Activated naive CD8-positive, alpha-beta T cell treated with anti-CD3 and anti-CD28 coated beads, Interleukin-2, amount 10 ng/mL, durations not matched to agents 7 days and 5 days (primary cell): ENCODE measurements at regions not wholly inside any gene's neighbourhood (a gene's known extent, or its start where the extent isn't known, plus 50 kb on each side); places are given as distances from the start of the nearest gene placed in this dataset.
A peak's percentile ranks its signal among the peaks of the same experiment; 100 is the strongest.

Experiments used
- ATAC-seq: fragments of 150-1000 bp; cut with Tn5 transposase; one replicate; pipeline ENCODE4 v1.10.0; 2021; ENCODE audit warnings: low read depth, moderate library complexity
- POLR2A ChIA-PET: fragments of 350-600 bp; sonication (Branson Sonifier 250); formaldehyde crosslinking; loops from one replicate; lab custom pipeline; 2021; ENCODE audit warnings: antibody characterized with exemption; lab: Charles Lee
- DNase-seq: peaks from one replicate; pipeline ENCODE4 v3.0.0; 2021
- H3K27ac Mint-ChIP-seq: one replicate; pipeline ENCODE4 v1.8.0; 2022; ENCODE audit warnings: mild to moderate bottlenecking, mixed read lengths
- H3K27me3 Mint-ChIP-seq: one replicate; pipeline ENCODE4 v1.8.0; 2022; ENCODE audit warnings: mild to moderate bottlenecking, moderate library complexity, mixed read lengths
- H3K36me3 Mint-ChIP-seq: one replicate; pipeline ENCODE4 v1.8.0; 2021; ENCODE audit warnings: mild to moderate bottlenecking, mixed read lengths
- H3K4me1 Mint-ChIP-seq: one replicate; pipeline ENCODE4 v1.8.0; 2021; ENCODE audit warnings: mixed read lengths
- H3K4me3 Mint-ChIP-seq: one replicate; pipeline ENCODE4 v1.8.0; 2022; ENCODE audit warnings: mild to moderate bottlenecking, moderate library complexity, mixed read lengths
- H3K9me3 Mint-ChIP-seq: one replicate; pipeline ENCODE4 v1.8.0; 2021; ENCODE audit warnings: mixed read lengths

GRCh38 chr7:17523813-17524739 is 225.6 kb downstream of the AHR start:
- H3K27ac Mint-ChIP-seq = peak overlapping the region; percentile 22
- peaks cover 21% of the 10 kb centered on the region for H3K4me1 Mint-ChIP-seq
- H3K36me3 Mint-ChIP-seq = peaks cover 10% of the 10 kb centered on the region
- peaks cover 19% of the 10 kb centered on the region for H3K27me3 Mint-ChIP-seq
- no peak for DNase-seq
- peaks cover 11% of the 10 kb centered on the region for H3K9me3 Mint-ChIP-seq
- peak overlapping the region; percentile 8 for H3K4me3 Mint-ChIP-seq
- POLR2A ChIA-PET = no interaction called here
- no peak for ATAC-seq

- Mint-ChIP-seq H3K9me3 (peaks cover 9% of the 10 kb centered on the region), H3K27me3 (peaks cover 16% of the 10 kb centered on the region), H3K27ac (peak overlapping the region; percentile 22), H3K4me3 (peak overlapping the region; percentile 8), H3K36me3 (peaks cover 10% of the 10 kb centered on the region), H3K4me1 (peaks cover 21% of the 10 kb centered on the region)
- ATAC-seq = no peak
- no peak for DNase-seq
- POLR2A ChIA-PET = no interaction called here
Observed at GRCh38 chr7:17524746-17525145, 226.3 kb downstream of the AHR start.

- Mint-ChIP-seq H3K27ac (no peak overlapping the region), H3K27me3 (peaks cover 19% of the 10 kb centered on the region), H3K4me1 (peaks cover 20% of the 10 kb centered on the region), H3K36me3 (peaks cover 7% of the 10 kb centered on the region), H3K4me3 (no peak overlapping the region), H3K9me3 (peaks cover 5% of the 10 kb centered on the region)
- ATAC-seq (no peak), DNase-seq (no peak)
- POLR2A ChIA-PET = no interaction called here
Observed at GRCh38 chr7:17526621-17527020, 228.2 kb downstream of the AHR start.

- peaks cover 29% of the 10 kb centered on the region for H3K4me1 Mint-ChIP-seq
- peaks cover 3% of the 10 kb centered on the region for H3K9me3 Mint-ChIP-seq
- DNase-seq (no peak), ATAC-seq (no peak)
- H3K36me3 Mint-ChIP-seq = peaks cover 7% of the 10 kb centered on the region
- POLR2A ChIA-PET = no interaction called here
- H3K4me3 Mint-ChIP-seq = no peak overlapping the region
- H3K27me3 Mint-ChIP-seq = peaks cover 16% of the 10 kb centered on the region
- H3K27ac Mint-ChIP-seq = no peak overlapping the region
Observed at GRCh38 chr7:17528636-17529035, 230.2 kb downstream of the AHR start.

- DNase-seq (no peak), ATAC-seq (no peak)
- POLR2A ChIA-PET = interaction anchor here (0.7 kb wide), 1 partner anchor 10 kb away, joined by 3 read pairs; no protein-coding TSS in a partner anchor
- peaks cover 3% of the 10 kb centered on the region for H3K9me3 Mint-ChIP-seq
- H3K27ac Mint-ChIP-seq = no peak overlapping the region
- H3K4me3 Mint-ChIP-seq = no peak overlapping the region
- H3K36me3 Mint-ChIP-seq = peaks cover 5% of the 10 kb centered on the region
- peaks cover 18% of the 10 kb centered on the region for H3K27me3 Mint-ChIP-seq
- H3K4me1 Mint-ChIP-seq = peaks cover 20% of the 10 kb centered on the region
Observed at GRCh38 chr7:17530244-17530643, 231.8 kb downstream of the AHR start.

GRCh38 chr7:17530741-17531421 is 232.4 kb downstream of the AHR start:
- Mint-ChIP-seq H3K4me3 (no peak overlapping the region), H3K4me1 (peaks cover 20% of the 10 kb centered on the region), H3K27ac (no peak overlapping the region), H3K36me3 (peaks cover 5% of the 10 kb centered on the region), H3K27me3 (peaks cover 20% of the 10 kb centered on the region), H3K9me3 (peaks cover 3% of the 10 kb centered on the region)
- DNase-seq (no peak), ATAC-seq (peak; percentile 50)
- POLR2A ChIA-PET = interaction anchor here (0.7 kb wide), 1 partner anchor 9 kb away, joined by 3 read pairs; no protein-coding TSS in a partner anchor

- H3K9me3 Mint-ChIP-seq = peaks cover 2% of the 10 kb centered on the region
- POLR2A ChIA-PET = no interaction called here
Observed at GRCh38 chr7:17532861-17533404, 234.5 kb downstream of the AHR start.

GRCh38 chr7:17534348-17534747 is 235.9 kb downstream of the AHR start:
- no peaks in the 10 kb centered on the region for H3K36me3 Mint-ChIP-seq
- no peak for ATAC-seq
- DNase-seq = no peak

More at GRCh38 chr7:17532861-17533404, 234.5 kb downstream of the AHR start:
- peaks cover 22% of the 10 kb centered on the region for H3K27me3 Mint-ChIP-seq
- no peak overlapping the region for H3K27ac Mint-ChIP-seq
- peaks cover 21% of the 10 kb centered on the region for H3K4me1 Mint-ChIP-seq
- no peak overlapping the region for H3K4me3 Mint-ChIP-seq
- DNase-seq = no peak
- no peak for ATAC-seq
- H3K36me3 Mint-ChIP-seq = peaks cover 5% of the 10 kb centered on the region

GRCh38 chr7:17535776-17536175 is 237.3 kb downstream of the AHR start:
- Mint-ChIP-seq H3K36me3 (no peaks in the 10 kb centered on the region), H3K4me1 (peaks cover 19% of the 10 kb centered on the region), H3K9me3 (peaks cover 2% of the 10 kb centered on the region), H3K4me3 (no peak overlapping the region), H3K27ac (no peak overlapping the region), H3K27me3 (peaks cover 22% of the 10 kb centered on the region)
- POLR2A ChIA-PET = no interaction called here
- no peak for ATAC-seq
- no peak for DNase-seq

More at GRCh38 chr7:17534348-17534747, 235.9 kb downstream of the AHR start:
- H3K4me3 Mint-ChIP-seq = no peak overlapping the region
- peaks cover 20% of the 10 kb centered on the region for H3K27me3 Mint-ChIP-seq
- peaks cover 2% of the 10 kb centered on the region for H3K9me3 Mint-ChIP-seq
- peaks cover 21% of the 10 kb centered on the region for H3K4me1 Mint-ChIP-seq
- H3K27ac Mint-ChIP-seq = no peak overlapping the region
- POLR2A ChIA-PET = no interaction called here

- no peaks in the 10 kb centered on the region for H3K9me3 Mint-ChIP-seq
- H3K27me3 Mint-ChIP-seq = peaks cover 26% of the 10 kb centered on the region
- ATAC-seq (no peak), DNase-seq (no peak)
- POLR2A ChIA-PET = no interaction called here
- no peak overlapping the region for H3K4me3 Mint-ChIP-seq
- H3K36me3 Mint-ChIP-seq = no peaks in the 10 kb centered on the region
- H3K4me1 Mint-ChIP-seq = no peaks in the 10 kb centered on the region
- H3K27ac Mint-ChIP-seq = no peak overlapping the region
Observed at GRCh38 chr7:17544401-17544800, 245.9 kb downstream of the AHR start.

- Mint-ChIP-seq H3K27me3 (peaks cover 26% of the 10 kb centered on the region), H3K4me3 (no peak overlapping the region), H3K36me3 (no peaks in the 10 kb centered on the region), H3K4me1 (no peaks in the 10 kb centered on the region), H3K9me3 (no peaks in the 10 kb centered on the region), H3K27ac (no peak overlapping the region)
- POLR2A ChIA-PET = no interaction called here
- DNase-seq (no peak), ATAC-seq (no peak)
Observed at GRCh38 chr7:17545348-17545747, 246.9 kb downstream of the AHR start.

GRCh38 chr7:17546189-17546588 is 247.7 kb downstream of the AHR start:
- Mint-ChIP-seq H3K27ac (no peak overlapping the region), H3K9me3 (no peaks in the 10 kb centered on the region), H3K36me3 (no peaks in the 10 kb centered on the region), H3K4me3 (no peak overlapping the region), H3K4me1 (no peaks in the 10 kb centered on the region), H3K27me3 (peaks cover 28% of the 10 kb centered on the region)
- ATAC-seq (no peak), DNase-seq (no peak)
- POLR2A ChIA-PET = no interaction called here

GRCh38 chr7:17546592-17546991 is 248.1 kb downstream of the AHR start:
- DNase-seq (no peak), ATAC-seq (no peak)
- POLR2A ChIA-PET = no interaction called here
- Mint-ChIP-seq H3K9me3 (no peaks in the 10 kb centered on the region), H3K36me3 (no peaks in the 10 kb centered on the region), H3K4me1 (no peaks in the 10 kb centered on the region), H3K4me3 (no peak overlapping the region), H3K27me3 (peaks cover 29% of the 10 kb centered on the region), H3K27ac (no peak overlapping the region)
